ENCODE measurements at regions not wholly inside any gene's neighbourhood (a gene's known extent, or its start where the extent isn't known, plus 50 kb on each side); places are given as distances from the start of the nearest gene placed in this dataset.
"Not testable (repeated sequence)": the region's sequence is repeated elsewhere in the genome, so short reads cannot be mapped to it uniquely, and the experiment has no call there.

DNA sequence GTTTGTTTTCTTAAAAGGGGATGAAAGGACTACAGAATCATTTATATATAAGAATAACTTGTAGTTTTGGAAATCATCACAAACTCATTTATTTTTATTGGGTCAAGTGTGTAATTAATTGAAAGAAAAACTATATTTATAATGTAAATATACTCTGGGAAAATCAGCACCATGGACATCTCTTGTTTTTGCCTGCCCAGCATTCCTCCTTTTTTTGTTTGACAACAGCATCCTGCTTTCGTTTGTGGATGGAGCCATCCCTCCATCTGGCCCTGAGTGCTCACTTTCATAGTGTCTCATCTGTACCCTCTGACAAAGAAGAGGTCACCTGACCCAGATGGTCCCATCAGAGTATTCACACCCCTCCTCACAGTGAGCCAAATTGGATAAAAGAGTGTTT, 308.2 kb upstream of the HTR1E start:
- TF ChIP-seq POLR2AphosphoS5 (IDR thresholded peaks at IDR 0.05) (no peak), EP300 (IDR thresholded peaks at IDR 0.05) (no peak), POLR2A (IDR thresholded peaks at IDR 0.05) (no peak)
- TF ChIP-seq, protein P1, sequence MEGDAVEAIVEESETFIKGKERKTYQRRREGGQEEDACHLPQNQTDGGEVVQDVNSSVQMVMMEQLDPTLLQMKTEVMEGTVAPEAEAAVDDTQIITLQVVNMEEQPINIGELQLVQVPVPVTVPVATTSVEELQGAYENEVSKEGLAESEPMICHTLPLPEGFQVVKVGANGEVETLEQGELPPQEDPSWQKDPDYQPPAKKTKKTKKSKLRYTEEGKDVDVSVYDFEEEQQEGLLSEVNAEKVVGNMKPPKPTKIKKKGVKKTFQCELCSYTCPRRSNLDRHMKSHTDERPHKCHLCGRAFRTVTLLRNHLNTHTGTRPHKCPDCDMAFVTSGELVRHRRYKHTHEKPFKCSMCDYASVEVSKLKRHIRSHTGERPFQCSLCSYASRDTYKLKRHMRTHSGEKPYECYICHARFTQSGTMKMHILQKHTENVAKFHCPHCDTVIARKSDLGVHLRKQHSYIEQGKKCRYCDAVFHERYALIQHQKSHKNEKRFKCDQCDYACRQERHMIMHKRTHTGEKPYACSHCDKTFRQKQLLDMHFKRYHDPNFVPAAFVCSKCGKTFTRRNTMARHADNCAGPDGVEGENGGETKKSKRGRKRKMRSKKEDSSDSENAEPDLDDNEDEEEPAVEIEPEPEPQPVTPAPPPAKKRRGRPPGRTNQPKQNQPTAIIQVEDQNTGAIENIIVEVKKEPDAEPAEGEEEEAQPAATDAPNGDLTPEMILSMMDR (IDR thresholded peaks at IDR 0.05) = no peak
- H3K27me3 ChIP-seq = no peaks in the 10 kb centered on the region
- H3K27ac ChIP-seq = no peak overlapping the region
- WGBS, 2 donors (ENCODE audit: low coverage in 1 of 2) = 13 to 67% methylated on average over 1 of the region's 1 CpG
- no peak overlapping the region for H3K4me3 ChIP-seq
- H3K9me3 ChIP-seq = peaks cover 0 to 7% (median 0%) of the 10 kb centered on the region in 3 donors
- ATAC-seq = no peak
- H3K4me1 ChIP-seq = no peaks in the 10 kb centered on the region
- H3K36me3 ChIP-seq = no peaks in the 10 kb centered on the region

DNA sequence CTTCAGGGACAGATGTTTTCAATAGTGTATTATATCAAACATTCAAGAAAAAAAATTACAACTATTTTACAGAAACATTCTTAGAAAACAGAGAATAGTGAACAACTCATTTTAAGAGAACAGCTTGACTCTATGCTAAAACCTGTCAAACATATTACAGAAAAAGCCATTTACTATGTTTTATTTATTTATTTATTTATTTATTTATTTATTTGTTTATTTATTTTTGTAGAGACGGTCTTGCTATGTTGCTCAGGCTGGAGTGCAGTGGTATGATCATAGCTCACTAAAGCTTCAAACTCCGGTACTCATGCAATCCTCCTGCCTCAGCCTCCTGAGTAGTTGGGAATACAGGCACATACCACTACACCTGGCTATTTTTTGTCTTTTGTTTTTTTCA, 317.9 kb upstream of the HTR1E start:
- Histone ChIP-seq H3K27me3 (no peaks in the 10 kb centered on the region), H3K36me3 (no peaks in the 10 kb centered on the region), H3K4me1 (no peaks in the 10 kb centered on the region), H3K27ac (no peak overlapping the region), H3K9me3 (no peaks in the 10 kb centered on the region), H3K4me3 (no peak overlapping the region)
- TF ChIP-seq, protein P1 (IDR thresholded peaks at IDR 0.05) = no peak
- no peak for TF ChIP-seq POLR2A (IDR thresholded peaks at IDR 0.05)
- no peak for TF ChIP-seq POLR2AphosphoS5 (IDR thresholded peaks at IDR 0.05)
- TF ChIP-seq EP300 (IDR thresholded peaks at IDR 0.05) = no peak
- no peak for ATAC-seq
- 78 to 94% methylated on average over 2 of the region's 2 CpGs for WGBS, 2 donors (ENCODE audit: low coverage in 1 of 2)

DNA sequence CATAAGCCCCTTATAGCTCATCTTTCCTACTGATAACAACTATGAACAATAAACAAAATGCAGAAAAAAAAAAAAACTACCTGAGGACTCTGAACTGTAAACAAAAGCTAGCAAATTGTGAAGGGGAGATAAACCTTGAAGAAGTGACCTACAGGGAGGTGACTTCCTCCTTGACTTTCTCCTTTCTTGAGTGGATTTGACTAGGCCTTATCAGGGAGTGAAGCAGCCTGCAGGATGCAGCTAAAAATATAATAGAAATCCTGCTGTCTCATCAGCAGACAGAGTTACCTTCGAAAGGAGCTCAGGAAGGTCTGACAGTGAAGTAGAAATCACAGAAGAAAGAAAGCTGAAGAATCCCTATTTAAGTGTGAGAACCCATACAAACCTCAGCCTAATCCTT, 322.0 kb upstream of the HTR1E start:
- no peaks in the 10 kb centered on the region for H3K9me3 ChIP-seq
- no peak overlapping the region for H3K4me3 ChIP-seq
- no peaks in the 10 kb centered on the region for H3K36me3 ChIP-seq
- TF ChIP-seq POLR2AphosphoS5 (IDR thresholded peaks at IDR 0.05) (no peak), EP300 (IDR thresholded peaks at IDR 0.05) (no peak), POLR2A (IDR thresholded peaks at IDR 0.05) (no peak)
- TF ChIP-seq, protein P1 (IDR thresholded peaks at IDR 0.05) = no peak
- no peak for ATAC-seq
- H3K4me1 ChIP-seq = no peaks in the 10 kb centered on the region
- H3K27ac ChIP-seq = no peak overlapping the region
- 33 to 50% methylated on average over 1 of the region's 1 CpG for WGBS, 2 donors (ENCODE audit: low coverage in 1 of 2)
- H3K27me3 ChIP-seq = no peaks in the 10 kb centered on the region

DNA sequence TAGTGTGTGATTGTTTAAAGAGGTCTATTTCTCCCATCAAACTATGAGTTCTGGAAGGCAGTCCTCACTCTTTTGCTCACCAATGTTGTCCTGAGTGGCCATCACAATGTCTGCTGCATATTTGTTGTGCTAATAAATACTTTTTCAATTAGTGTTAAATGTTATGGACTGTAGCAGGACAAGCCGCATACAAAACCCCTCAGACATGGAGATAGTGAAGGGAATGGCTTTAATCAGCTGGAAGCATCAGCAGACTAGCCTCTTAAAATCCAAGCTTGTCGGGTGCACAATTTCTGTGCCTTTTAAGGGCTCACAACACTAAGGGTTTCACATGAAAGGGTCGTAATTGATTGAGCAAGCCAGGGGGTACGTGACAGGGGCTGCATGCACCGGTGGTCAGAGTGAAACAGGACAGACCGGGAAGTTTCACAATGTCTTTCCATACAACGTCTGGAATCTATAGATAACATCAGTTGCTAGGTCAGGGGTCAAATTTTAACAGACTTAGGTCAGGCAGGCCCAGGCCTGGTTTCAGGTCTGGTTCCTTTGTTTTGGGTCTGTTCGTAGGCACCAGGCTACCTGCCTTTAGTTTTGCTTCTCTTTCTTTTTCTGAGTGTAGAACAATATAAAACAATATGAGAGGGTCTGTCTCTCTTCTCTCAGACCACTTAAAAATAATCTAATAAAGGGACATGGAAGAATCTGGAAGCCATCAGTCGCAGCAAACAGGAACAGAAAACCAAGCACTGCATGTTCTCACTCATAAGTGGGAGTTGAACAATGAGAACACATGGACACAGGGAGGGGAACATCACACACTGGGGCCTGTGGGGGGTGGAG, 327.6 kb upstream of the HTR1E start:
- Histone ChIP-seq H3K27me3 (no peaks in the 10 kb centered on the region), H3K4me3 (no peak overlapping the region), H3K4me1 (no peaks in the 10 kb centered on the region), H3K9me3 (no peaks in the 10 kb centered on the region), H3K27ac (no peak overlapping the region), H3K36me3 (no peaks in the 10 kb centered on the region)
- no peak for ATAC-seq
- TF ChIP-seq EP300 (IDR thresholded peaks at IDR 0.05) = no peak
- TF ChIP-seq POLR2A (IDR thresholded peaks at IDR 0.05) = no peak
- TF ChIP-seq POLR2AphosphoS5 (IDR thresholded peaks at IDR 0.05) = no peak
- TF ChIP-seq, protein P1 (IDR thresholded peaks at IDR 0.05) = no peak
- WGBS, 2 donors (ENCODE audit: low coverage in 1 of 2) = 73% methylated on average over 8 of the region's 9 CpGs; no CpG with 5 or more reads in 1 of the 2 donors

DNA sequence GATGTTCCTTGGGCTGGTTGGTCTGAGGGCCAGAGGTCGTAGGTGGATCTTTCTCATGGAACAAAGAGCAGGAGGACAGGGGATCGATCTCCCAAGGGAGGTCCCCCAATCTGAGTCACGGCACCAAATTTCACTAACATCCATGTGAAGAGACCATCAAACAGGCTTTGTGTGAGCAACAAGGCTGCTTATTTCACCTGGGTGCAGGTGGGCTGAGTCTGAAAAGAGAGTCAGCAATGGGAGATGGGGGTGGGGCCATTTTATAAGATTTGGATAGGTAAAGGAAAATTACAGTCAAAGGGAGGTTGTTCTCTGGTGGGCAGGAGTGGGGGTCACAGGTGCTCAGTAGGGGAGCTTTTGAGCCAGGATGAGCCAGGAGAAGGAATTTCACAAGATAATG, 334.0 kb upstream of the HTR1E start:
- H3K4me3 ChIP-seq, H3K4me1 ChIP-seq, H3K9me3 ChIP-seq, H3K27me3 ChIP-seq, ATAC-seq, H3K36me3 ChIP-seq, H3K27ac ChIP-seq: not testable (repeated sequence)
- 38 to 50% methylated on average over 1 of the region's 3 CpGs for WGBS, 2 donors (ENCODE audit: low coverage in 1 of 2)

DNA sequence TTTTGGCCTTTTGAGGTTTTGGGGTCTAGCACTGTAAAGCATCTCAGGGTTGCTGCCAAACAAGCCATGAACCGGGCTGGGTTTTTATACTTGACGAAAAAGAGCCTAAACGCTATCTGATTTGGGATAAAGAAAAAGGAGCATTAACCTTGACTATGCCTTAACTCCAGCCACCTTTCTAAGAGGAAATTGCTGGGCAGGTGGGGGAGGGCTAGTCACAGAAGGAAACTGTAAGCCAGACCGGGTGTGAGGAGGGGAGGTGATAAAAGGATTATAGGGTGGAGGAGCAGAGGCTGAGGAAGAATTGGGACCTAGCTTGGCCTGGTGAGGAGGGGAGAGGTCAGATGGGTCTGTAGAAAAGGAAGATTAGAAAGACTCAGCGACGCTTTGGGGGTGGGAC, 335.2 kb upstream of the HTR1E start:
- H3K36me3 ChIP-seq, H3K27me3 ChIP-seq, H3K27ac ChIP-seq, H3K9me3 ChIP-seq, H3K4me3 ChIP-seq, ATAC-seq, H3K4me1 ChIP-seq: not testable (repeated sequence)
- WGBS, 2 donors (ENCODE audit: low coverage in 1 of 2) = 62 to 64% methylated on average over 3 to 6 of the region's 6 CpGs

DNA sequence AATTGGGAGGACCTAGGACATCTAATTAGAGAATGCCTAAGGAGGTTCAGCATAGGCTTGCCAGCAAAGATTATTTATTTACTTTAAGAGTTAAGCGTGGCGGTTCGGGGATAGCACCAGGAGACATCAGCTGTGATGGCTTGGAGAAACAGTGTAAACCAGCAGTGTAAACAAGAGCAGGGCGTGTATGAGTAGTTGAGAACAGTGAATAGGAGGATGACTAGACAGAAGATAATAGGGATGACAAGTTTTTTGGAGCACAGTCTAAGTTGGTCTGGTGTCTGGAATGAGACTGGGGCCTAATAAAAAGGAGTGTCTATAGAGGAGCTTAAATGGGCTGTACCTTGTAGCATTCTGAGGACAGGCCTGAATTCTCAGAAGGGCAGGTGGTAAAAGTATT, 338.4 kb upstream of the HTR1E start:
- H3K27me3 ChIP-seq, H3K9me3 ChIP-seq, ATAC-seq, H3K4me1 ChIP-seq, H3K27ac ChIP-seq, H3K36me3 ChIP-seq, H3K4me3 ChIP-seq: not testable (repeated sequence)
- 58 to 65% methylated on average over 4 of the region's 4 CpGs for WGBS, 2 donors (ENCODE audit: low coverage in 1 of 2)
